ENCODE measurements at regions not wholly inside any gene's neighbourhood (a gene's known extent, or its start where the extent isn't known, plus 50 kb on each side); places are given as distances from the start of the nearest gene placed in this dataset.

GRCh38 chr6:122918714-122919113, 77.3 kb upstream of the CLVS2 start:
- Histone ChIP-seq H3K4me3 (ENCODE audit: low read depth in 2 of 2, low read length in 2 of 2) (no peak overlapping the region), H3K4me1 (ENCODE audit: control insufficient read depth, insufficient read depth, low read length) (no peaks in the 10 kb centered on the region), H3K36me3 (ENCODE audit: control insufficient read depth, insufficient read depth, low read length) (no peaks in the 10 kb centered on the region), H3K9me3 (ENCODE audit: control insufficient read depth, insufficient read depth, low read depth, low read length) (no peaks in the 10 kb centered on the region; the same call in 1 of the 2 replicates), H3K27ac (ENCODE audit: low read length) (no peak overlapping the region), H3K27me3 (ENCODE audit: control insufficient read depth, insufficient read depth, low read length) (no peaks in the 10 kb centered on the region)
- CTCF ChIA-PET: no interaction called here
- POLR2A ChIA-PET: no interaction called here
- no peak for TF ChIP-seq SIN3A (IDR thresholded peaks at IDR 0.05; ENCODE audit: borderline replicate concordance, insufficient read depth, low read depth, low read length)
- TF ChIP-seq CTCF (IDR thresholded peaks at IDR 0.05): no peak
- no peak for TF ChIP-seq TCF7L2 (IDR thresholded peaks at IDR 0.05; ENCODE audit: low read depth, low read length)
- no peak for TF ChIP-seq POLR2AphosphoS5 (IDR thresholded peaks at IDR 0.05; ENCODE audit: low read depth, low read length)
- TF ChIP-seq, protein P1, sequence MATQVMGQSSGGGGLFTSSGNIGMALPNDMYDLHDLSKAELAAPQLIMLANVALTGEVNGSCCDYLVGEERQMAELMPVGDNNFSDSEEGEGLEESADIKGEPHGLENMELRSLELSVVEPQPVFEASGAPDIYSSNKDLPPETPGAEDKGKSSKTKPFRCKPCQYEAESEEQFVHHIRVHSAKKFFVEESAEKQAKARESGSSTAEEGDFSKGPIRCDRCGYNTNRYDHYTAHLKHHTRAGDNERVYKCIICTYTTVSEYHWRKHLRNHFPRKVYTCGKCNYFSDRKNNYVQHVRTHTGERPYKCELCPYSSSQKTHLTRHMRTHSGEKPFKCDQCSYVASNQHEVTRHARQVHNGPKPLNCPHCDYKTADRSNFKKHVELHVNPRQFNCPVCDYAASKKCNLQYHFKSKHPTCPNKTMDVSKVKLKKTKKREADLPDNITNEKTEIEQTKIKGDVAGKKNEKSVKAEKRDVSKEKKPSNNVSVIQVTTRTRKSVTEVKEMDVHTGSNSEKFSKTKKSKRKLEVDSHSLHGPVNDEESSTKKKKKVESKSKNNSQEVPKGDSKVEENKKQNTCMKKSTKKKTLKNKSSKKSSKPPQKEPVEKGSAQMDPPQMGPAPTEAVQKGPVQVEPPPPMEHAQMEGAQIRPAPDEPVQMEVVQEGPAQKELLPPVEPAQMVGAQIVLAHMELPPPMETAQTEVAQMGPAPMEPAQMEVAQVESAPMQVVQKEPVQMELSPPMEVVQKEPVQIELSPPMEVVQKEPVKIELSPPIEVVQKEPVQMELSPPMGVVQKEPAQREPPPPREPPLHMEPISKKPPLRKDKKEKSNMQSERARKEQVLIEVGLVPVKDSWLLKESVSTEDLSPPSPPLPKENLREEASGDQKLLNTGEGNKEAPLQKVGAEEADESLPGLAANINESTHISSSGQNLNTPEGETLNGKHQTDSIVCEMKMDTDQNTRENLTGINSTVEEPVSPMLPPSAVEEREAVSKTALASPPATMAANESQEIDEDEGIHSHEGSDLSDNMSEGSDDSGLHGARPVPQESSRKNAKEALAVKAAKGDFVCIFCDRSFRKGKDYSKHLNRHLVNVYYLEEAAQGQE (IDR thresholded peaks at IDR 0.05; ENCODE audit: insufficient read depth in 1 of 2, low read depth in 2 of 2, low read length in 1 of 2): no peak
- in situ Hi-C loops (cut with HindIII; ENCODE audit: low pct_unique_long_range_greater_than_20kb, low sequenced_read_pairs) (no loop called here), intact Hi-C loops (cut with micrococcal nuclease; ENCODE audit: unreplicated experiment) (no loop called here)
- no peak for DNase-seq (ENCODE audit: low read depth, low spot score)
- no peak for ATAC-seq
- BruUV-seq (replicated peaks): no TSS peak

DNA sequence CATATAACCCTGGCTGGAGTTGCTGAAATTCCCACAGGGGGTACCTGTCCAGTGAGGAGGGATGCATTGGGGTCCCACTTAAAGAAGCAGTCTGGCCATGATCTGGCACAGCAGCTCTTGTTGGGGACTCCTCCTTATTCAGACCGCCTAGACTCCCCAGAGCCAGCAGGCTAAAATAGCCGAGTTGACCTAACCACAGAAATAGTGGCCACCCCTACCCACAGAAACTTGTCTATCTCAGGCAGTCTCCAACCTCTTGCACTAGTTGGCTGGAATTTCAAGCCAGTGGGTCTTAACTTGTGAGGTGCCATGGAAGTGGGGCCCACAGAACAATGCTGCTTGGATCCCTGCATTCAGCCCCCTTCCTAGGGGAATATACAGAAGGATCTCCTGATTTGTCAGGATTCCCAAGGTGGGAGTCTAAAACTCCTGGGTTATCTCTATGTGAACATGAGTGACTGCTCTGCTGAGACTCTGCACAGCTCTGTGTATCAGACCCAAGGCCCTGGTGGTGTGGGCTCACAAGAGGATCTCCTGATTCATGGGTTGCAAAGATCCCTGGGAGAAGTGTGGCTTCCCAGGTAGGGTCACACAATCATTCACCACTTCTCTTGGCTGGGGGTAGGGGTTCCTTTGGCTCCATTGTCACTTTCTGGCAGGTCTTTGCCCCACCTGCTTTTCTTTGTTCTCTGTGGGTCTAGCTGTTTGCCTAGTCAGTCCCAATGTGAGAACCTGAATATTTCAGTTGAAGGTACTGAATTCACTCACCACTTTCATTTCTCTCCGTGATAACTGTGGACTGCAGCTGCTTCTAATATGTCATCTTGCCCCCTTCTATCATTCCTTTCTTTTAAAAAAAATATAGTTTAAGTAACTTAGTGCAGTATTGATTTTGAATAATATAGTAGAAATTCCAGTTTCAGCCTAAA, 65.5 kb upstream of the CLVS2 start:
- Histone ChIP-seq H3K36me3 (ENCODE audit: control insufficient read depth, insufficient read depth, low read length) (no peaks in the 10 kb centered on the region), H3K27me3 (ENCODE audit: control insufficient read depth, insufficient read depth, low read length) (no peaks in the 10 kb centered on the region), H3K27ac (ENCODE audit: low read length) (no peak overlapping the region), H3K4me1 (ENCODE audit: control insufficient read depth, insufficient read depth, low read length) (no peaks in the 10 kb centered on the region), H3K4me3 (ENCODE audit: low read depth in 2 of 2, low read length in 2 of 2) (no peak overlapping the region), H3K9me3 (ENCODE audit: control insufficient read depth, insufficient read depth, low read depth, low read length) (no peaks in the 10 kb centered on the region)
- TF ChIP-seq POLR2AphosphoS5 (IDR thresholded peaks at IDR 0.05; ENCODE audit: low read depth, low read length) (no peak), TCF7L2 (IDR thresholded peaks at IDR 0.05; ENCODE audit: low read depth, low read length) (no peak), CTCF (IDR thresholded peaks at IDR 0.05) (no peak), SIN3A (IDR thresholded peaks at IDR 0.05; ENCODE audit: borderline replicate concordance, insufficient read depth, low read depth, low read length) (no peak)
- TF ChIP-seq, protein P1 (IDR thresholded peaks at IDR 0.05; ENCODE audit: insufficient read depth in 1 of 2, low read depth in 2 of 2, low read length in 1 of 2): no peak
- ChIA-PET CTCF (no interaction called here), POLR2A (no interaction called here)
- ATAC-seq (no peak), DNase-seq (ENCODE audit: low read depth, low spot score) (no peak)
- in situ Hi-C loops (cut with HindIII; ENCODE audit: low pct_unique_long_range_greater_than_20kb, low sequenced_read_pairs): no loop called here
- intact Hi-C loops (cut with micrococcal nuclease; ENCODE audit: unreplicated experiment): no loop called here
- no TSS peak for BruUV-seq (replicated peaks)
